ENCODE measurements at regions not wholly inside any gene's neighbourhood (a gene's known extent, or its start where the extent isn't known, plus 50 kb on each side); places are given as distances from the start of the nearest gene placed in this dataset.

DNA sequence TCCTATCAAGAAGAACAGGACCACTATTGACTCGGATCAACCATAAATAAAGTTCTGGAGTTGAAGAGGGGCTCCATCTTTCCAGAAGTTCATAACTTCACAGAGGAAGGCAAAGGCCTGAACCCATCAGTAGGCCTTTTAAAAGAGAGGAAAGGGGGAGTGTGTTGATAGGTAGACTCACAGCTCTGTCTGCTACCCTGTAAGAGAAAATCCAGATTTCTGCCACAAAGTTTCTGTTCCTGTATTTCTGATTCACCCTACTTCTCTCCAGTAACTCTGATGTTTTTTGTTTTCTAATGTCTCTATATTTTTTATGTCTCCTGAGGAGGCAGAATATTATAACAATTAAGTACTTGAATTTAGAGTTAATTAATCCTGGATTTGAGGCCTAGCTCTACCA lies 564.0 kb downstream of the TNS1 start:
- H2AFZ ChIP-seq (ENCODE audit: low read depth, low read length, severe bottlenecking) = no peak overlapping the region
- H3K4me3 ChIP-seq (ENCODE audit: insufficient read depth, low read length, poor library complexity, severe bottlenecking) = no peak overlapping the region
- no peaks in the 10 kb centered on the region for H3F3A ChIP-seq (ENCODE audit: insufficient read depth)
- H3K27ac ChIP-seq (ENCODE audit: low read depth, low read length) = no peak overlapping the region
- no peaks in the 10 kb centered on the region for H3K36me3 ChIP-seq (ENCODE audit: low read length)
- no peaks in the 10 kb centered on the region for H3K79me2 ChIP-seq (ENCODE audit: insufficient read depth, low read length)
- TF ChIP-seq EZH2phosphoT487 (conservative IDR thresholded peaks at IDR 0.05; ENCODE audit: low read length) = no peak
- TF ChIP-seq, protein P1, sequence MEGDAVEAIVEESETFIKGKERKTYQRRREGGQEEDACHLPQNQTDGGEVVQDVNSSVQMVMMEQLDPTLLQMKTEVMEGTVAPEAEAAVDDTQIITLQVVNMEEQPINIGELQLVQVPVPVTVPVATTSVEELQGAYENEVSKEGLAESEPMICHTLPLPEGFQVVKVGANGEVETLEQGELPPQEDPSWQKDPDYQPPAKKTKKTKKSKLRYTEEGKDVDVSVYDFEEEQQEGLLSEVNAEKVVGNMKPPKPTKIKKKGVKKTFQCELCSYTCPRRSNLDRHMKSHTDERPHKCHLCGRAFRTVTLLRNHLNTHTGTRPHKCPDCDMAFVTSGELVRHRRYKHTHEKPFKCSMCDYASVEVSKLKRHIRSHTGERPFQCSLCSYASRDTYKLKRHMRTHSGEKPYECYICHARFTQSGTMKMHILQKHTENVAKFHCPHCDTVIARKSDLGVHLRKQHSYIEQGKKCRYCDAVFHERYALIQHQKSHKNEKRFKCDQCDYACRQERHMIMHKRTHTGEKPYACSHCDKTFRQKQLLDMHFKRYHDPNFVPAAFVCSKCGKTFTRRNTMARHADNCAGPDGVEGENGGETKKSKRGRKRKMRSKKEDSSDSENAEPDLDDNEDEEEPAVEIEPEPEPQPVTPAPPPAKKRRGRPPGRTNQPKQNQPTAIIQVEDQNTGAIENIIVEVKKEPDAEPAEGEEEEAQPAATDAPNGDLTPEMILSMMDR (IDR thresholded peaks at IDR 0.05; ENCODE audit: insufficient read depth, low read length, poor library complexity, severe bottlenecking) = no peak
- no peaks in the 10 kb centered on the region for H4K20me1 ChIP-seq (ENCODE audit: low read depth, low read length)
- no peaks in the 10 kb centered on the region for H3K9me2 ChIP-seq (replicated peaks; ENCODE audit: insufficient read depth, low read length)
- H3K4me2 ChIP-seq (ENCODE audit: low read depth, low read length, poor library complexity, severe bottlenecking) = no peak overlapping the region
- no peak overlapping the region for H3K9ac ChIP-seq (ENCODE audit: low read length)
- H3K27me3 ChIP-seq (ENCODE audit: low read length) = no peaks in the 10 kb centered on the region
- H3K9me3 ChIP-seq (ENCODE audit: insufficient read depth, low read length) = no peaks in the 10 kb centered on the region

DNA sequence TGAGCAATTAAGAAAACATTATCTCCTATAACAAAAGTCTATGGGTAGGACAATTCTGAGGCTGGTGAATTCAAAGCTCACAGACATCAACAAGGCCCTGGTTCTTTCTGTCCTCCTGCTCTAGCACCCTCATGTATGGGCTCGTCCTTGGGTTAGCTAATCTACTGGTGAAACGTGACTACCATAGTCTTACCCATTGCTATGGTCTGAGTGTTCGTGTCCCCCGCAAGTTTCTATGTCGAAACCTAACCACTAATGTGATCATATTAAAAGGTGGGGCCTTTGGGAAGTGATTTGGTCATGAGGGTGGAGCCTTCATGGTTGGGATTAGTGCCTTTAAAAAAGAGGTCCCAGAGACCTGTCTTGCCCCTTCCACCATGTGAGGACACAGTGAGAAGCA lies 564.7 kb downstream of the TNS1 start:
- Histone ChIP-seq H2AFZ (ENCODE audit: low read depth, low read length, severe bottlenecking) (no peak overlapping the region), H3F3A (ENCODE audit: insufficient read depth) (no peaks in the 10 kb centered on the region)
- TF ChIP-seq EZH2phosphoT487 (conservative IDR thresholded peaks at IDR 0.05; ENCODE audit: low read length) = no peak
- TF ChIP-seq, protein P1 (IDR thresholded peaks at IDR 0.05; ENCODE audit: insufficient read depth, low read length, poor library complexity, severe bottlenecking) = no peak

DNA sequence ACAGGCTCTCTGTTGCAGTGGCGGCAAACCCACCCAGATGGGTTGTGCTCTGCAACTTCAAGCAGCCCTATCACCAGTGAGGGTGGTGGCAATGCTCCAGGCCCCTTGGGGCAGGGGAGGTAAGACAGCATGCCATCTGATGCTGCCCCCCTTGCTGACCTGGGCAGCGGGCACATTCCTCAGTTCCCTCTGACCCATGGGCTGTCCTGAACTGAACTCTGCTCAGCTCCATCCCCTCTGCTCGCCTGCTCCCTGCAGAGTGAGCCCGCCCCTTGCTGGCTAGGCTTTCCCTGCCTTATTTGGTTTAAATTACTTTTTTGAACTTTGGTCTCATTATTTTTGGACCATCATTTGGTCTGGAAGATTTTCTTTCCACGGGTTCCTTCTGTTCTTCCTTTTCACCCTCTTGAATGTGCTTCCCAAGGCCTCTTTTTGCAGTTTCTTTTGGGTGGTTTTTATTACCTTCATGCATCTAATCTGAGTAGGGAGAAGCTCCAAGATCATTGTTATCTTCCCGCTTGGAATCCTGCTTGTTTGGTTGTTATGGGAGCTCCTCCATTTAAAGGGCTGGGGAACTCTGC lies 565.4 kb downstream of the TNS1 start:
- Histone ChIP-seq H3K9me2 (replicated peaks; ENCODE audit: insufficient read depth, low read length) (no peaks in the 10 kb centered on the region), H2AFZ (ENCODE audit: low read depth, low read length, severe bottlenecking) (no peak overlapping the region), H3F3A (ENCODE audit: insufficient read depth) (no peaks in the 10 kb centered on the region), H3K27me3 (ENCODE audit: low read length) (no peaks in the 10 kb centered on the region), H3K9ac (ENCODE audit: low read length) (no peak overlapping the region), H3K79me2 (ENCODE audit: insufficient read depth, low read length) (no peaks in the 10 kb centered on the region), H3K9me3 (ENCODE audit: insufficient read depth, low read length) (no peaks in the 10 kb centered on the region), H3K4me2 (ENCODE audit: low read depth, low read length, poor library complexity, severe bottlenecking) (no peak overlapping the region), H4K20me1 (ENCODE audit: low read depth, low read length) (no peaks in the 10 kb centered on the region), H3K36me3 (ENCODE audit: low read length) (no peaks in the 10 kb centered on the region), H3K4me3 (ENCODE audit: insufficient read depth, low read length, poor library complexity, severe bottlenecking) (no peak overlapping the region), H3K27ac (ENCODE audit: low read depth, low read length) (no peak overlapping the region)
- TF ChIP-seq EZH2phosphoT487 (conservative IDR thresholded peaks at IDR 0.05; ENCODE audit: low read length) = no peak
- TF ChIP-seq, protein P1 (IDR thresholded peaks at IDR 0.05; ENCODE audit: insufficient read depth, low read length, poor library complexity, severe bottlenecking) = no peak

More for the DNA sequence above, 564.7 kb downstream of the TNS1 start:
- Histone ChIP-seq H3K36me3 (ENCODE audit: low read length) (no peaks in the 10 kb centered on the region), H3K27ac (ENCODE audit: low read depth, low read length) (no peak overlapping the region), H3K9me3 (ENCODE audit: insufficient read depth, low read length) (no peaks in the 10 kb centered on the region), H3K4me3 (ENCODE audit: insufficient read depth, low read length, poor library complexity, severe bottlenecking) (no peak overlapping the region), H3K27me3 (ENCODE audit: low read length) (no peaks in the 10 kb centered on the region), H3K79me2 (ENCODE audit: insufficient read depth, low read length) (no peaks in the 10 kb centered on the region), H4K20me1 (ENCODE audit: low read depth, low read length) (no peaks in the 10 kb centered on the region), H3K9me2 (replicated peaks; ENCODE audit: insufficient read depth, low read length) (no peaks in the 10 kb centered on the region), H3K4me2 (ENCODE audit: low read depth, low read length, poor library complexity, severe bottlenecking) (no peak overlapping the region), H3K9ac (ENCODE audit: low read length) (no peak overlapping the region)

Data from SU-DHL-6 (cell line).